ENCODE measurements at regions not wholly inside any gene's neighbourhood (a gene's known extent, or its start where the extent isn't known, plus 50 kb on each side); places are given as distances from the start of the nearest gene placed in this dataset.

GRCh38 chr13:110790371-110790770 is 76.9 kb downstream of the ING1 start:
- Mint-ChIP-seq H3K9me3 (peaks cover 28% of the 10 kb centered on the region), H3K27ac (no peak overlapping the region), H3K27me3 (ENCODE audit: insufficient read depth) (peaks cover 17% of the 10 kb centered on the region), H3K36me3 (ENCODE audit: low read depth) (peaks cover 5% of the 10 kb centered on the region; the same call in 1 of the 2 replicates), H3K4me3 (no peak overlapping the region), H3K4me1 (ENCODE audit: low read depth) (no peaks in the 10 kb centered on the region)
- TF ChIP-seq, protein P1, sequence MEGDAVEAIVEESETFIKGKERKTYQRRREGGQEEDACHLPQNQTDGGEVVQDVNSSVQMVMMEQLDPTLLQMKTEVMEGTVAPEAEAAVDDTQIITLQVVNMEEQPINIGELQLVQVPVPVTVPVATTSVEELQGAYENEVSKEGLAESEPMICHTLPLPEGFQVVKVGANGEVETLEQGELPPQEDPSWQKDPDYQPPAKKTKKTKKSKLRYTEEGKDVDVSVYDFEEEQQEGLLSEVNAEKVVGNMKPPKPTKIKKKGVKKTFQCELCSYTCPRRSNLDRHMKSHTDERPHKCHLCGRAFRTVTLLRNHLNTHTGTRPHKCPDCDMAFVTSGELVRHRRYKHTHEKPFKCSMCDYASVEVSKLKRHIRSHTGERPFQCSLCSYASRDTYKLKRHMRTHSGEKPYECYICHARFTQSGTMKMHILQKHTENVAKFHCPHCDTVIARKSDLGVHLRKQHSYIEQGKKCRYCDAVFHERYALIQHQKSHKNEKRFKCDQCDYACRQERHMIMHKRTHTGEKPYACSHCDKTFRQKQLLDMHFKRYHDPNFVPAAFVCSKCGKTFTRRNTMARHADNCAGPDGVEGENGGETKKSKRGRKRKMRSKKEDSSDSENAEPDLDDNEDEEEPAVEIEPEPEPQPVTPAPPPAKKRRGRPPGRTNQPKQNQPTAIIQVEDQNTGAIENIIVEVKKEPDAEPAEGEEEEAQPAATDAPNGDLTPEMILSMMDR (IDR thresholded peaks at IDR 0.05), result no peak
- DNase-seq, result no peak

DNA sequence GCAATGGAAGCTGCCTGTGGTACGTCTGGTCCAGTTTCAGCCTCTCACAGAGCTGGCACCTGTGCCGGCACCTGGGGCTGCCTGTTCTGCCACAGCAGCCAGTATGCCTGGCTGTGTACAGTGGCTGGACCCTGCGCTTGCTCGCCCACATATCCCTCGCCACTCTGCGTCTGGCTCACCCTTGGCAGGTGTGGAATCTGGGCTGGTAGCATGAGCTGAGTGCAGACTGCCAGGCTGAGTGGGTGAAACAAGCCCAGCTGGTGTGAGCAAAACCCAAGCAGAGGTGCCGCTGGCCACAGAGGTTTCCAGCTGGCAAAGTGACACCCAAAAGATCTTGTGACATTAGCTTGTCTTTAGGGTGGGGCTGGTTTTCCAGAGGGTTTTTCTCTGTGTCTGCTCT is 80.7 kb downstream of the ING1 start:
- Mint-ChIP-seq H3K9me3 (peaks cover 28% of the 10 kb centered on the region), H3K27me3 (ENCODE audit: insufficient read depth) (peaks cover 10% of the 10 kb centered on the region), H3K4me3 (no peak overlapping the region), H3K27ac (no peak overlapping the region), H3K36me3 (ENCODE audit: low read depth) (peaks cover 5% of the 10 kb centered on the region; the same call in 1 of the 2 replicates), H3K4me1 (ENCODE audit: low read depth) (peaks cover 10% of the 10 kb centered on the region)
- DNase-seq, result no peak
- TF ChIP-seq, protein P1 (IDR thresholded peaks at IDR 0.05), result no peak

DNA sequence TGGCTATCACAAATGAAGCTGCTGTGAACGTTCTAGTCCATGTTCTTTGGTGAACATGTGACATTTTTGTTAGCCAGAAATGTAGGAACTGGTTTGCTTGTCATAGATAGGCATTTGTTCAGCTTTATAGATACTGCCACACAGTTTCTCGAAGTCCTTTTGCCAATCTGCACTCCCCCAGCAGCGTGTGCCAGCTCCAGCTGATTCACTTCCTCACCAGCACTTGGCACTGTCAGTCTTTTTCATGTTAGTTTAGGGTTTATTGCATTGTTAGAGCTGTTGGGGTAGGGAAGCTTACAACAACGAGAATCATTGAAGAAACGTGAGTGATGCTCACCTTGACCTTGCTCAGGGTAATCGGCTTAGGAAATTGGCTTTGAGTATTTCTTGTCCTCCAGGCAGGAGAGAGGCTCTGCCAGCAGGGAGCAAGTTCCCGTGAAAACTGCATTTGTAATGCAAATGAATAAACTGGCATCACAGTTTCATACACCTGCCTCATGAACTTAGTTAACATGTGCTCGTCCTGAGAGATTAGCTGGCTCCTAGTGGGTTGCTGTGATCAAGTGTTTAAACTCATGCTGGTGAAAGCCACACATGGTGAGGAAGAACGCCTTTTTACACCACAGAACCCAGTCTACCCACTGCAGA is 83.9 kb downstream of the ING1 start:
- Mint-ChIP-seq H3K4me3 (no peak overlapping the region), H3K4me1 (ENCODE audit: low read depth) (peaks cover 25% of the 10 kb centered on the region), H3K27me3 (ENCODE audit: insufficient read depth) (peaks cover 13% of the 10 kb centered on the region), H3K27ac (no peak overlapping the region), H3K36me3 (ENCODE audit: low read depth) (no peaks in the 10 kb centered on the region; the same call in 1 of the 2 replicates), H3K9me3 (peaks cover 14% of the 10 kb centered on the region; the same call in 1 of the 2 replicates)
- TF ChIP-seq, protein P1 (IDR thresholded peaks at IDR 0.05), result no peak
- no peak for DNase-seq

- H3K36me3 Mint-ChIP-seq (ENCODE audit: low read depth), result no peaks in the 10 kb centered on the region
- peaks cover 18% of the 10 kb centered on the region for H3K27me3 Mint-ChIP-seq (ENCODE audit: insufficient read depth)
- peaks cover 25% of the 10 kb centered on the region for H3K4me1 Mint-ChIP-seq (ENCODE audit: low read depth)
- H3K27ac Mint-ChIP-seq, result no peak overlapping the region
- H3K9me3 Mint-ChIP-seq, result peaks cover 6% of the 10 kb centered on the region; the same call in 1 of the 2 replicates
- no peak for DNase-seq
- TF ChIP-seq, protein P1 (IDR thresholded peaks at IDR 0.05), result no peak
- peak overlapping the region; percentile 35; the same call in 1 of the 2 replicates for H3K4me3 Mint-ChIP-seq
These were observed 84.8 kb downstream of the ING1 start for GRCh38 chr13:110798081-110798994.

DNA sequence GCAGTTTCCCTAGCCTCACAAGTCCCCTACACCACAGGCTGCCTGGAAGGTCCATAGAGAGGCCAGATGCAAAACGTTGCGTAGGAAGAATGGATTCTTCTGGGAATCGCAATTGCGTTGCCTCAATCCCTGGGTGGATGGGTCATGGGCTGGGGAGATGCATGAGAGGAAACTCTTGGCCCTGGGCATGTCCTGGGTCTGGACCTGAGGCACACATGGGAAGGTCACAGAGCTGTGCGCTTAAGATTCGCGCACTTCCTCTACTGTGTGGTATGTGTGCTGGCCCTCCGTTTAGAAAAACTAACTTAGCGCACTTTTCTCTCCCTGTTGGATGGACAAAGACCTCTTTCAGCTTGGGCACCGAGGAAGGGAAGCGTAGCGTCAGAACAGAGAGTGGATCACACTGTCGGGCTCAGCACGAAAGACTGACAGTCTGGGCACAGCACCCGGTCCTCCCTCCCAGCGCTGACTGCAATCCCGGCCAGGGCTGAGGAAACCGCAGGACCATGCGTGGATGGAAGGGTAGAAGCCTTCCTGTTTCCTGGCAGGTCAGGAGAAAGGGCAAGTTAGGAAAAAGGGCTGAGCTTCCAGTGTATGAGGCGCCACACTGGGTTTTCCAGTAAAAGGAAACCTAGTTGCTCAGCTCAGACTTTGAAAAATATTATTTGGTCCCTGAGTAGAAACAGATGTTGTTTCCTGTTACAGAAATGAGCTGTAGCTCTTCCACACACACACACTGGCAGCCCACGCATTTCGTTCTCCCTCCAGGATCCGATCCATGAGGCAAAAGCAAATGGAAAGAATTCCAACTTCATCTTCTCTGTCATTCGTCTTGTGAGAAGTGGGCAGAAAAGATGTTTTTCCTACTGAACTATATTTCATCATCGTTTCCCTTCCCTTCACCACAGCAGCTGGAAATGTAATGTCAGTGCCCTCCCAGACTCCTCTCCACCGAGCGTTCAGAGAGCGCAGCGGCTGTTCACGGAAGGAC is 86.0 kb downstream of the ING1 start:
- peak overlapping the region; percentile 68 for H3K27ac Mint-ChIP-seq
- H3K4me3 Mint-ChIP-seq, result peak overlapping the region; percentile 87
- peaks cover 13% of the 10 kb centered on the region for H3K27me3 Mint-ChIP-seq (ENCODE audit: insufficient read depth)
- peak; percentile 47 for DNase-seq
- no peaks in the 10 kb centered on the region for H3K9me3 Mint-ChIP-seq
- TF ChIP-seq, protein P1 (IDR thresholded peaks at IDR 0.05), result no peak
- no peaks in the 10 kb centered on the region for H3K36me3 Mint-ChIP-seq (ENCODE audit: low read depth)
- H3K4me1 Mint-ChIP-seq (ENCODE audit: low read depth), result peaks cover 25% of the 10 kb centered on the region
